ENCODE measurements at regions not wholly inside any gene's neighbourhood (a gene's known extent, or its start where the extent isn't known, plus 50 kb on each side); places are given as distances from the start of the nearest gene placed in this dataset.
A peak's percentile ranks its signal among the peaks of the same experiment; 100 is the strongest.
"Not testable (repeated sequence)": the region's sequence is repeated elsewhere in the genome, so short reads cannot be mapped to it uniquely, and the experiment has no call there.

- no peak for DNase-seq (ENCODE audit: extremely low read depth, low read depth)
These were observed 131.8 kb upstream of the MTHFD1L start for GRCh38 chr6:150733726-150734125.

- no peak for DNase-seq (ENCODE audit: extremely low read depth, low read depth)
These were observed 131.3 kb upstream of the MTHFD1L start for GRCh38 chr6:150734235-150734634.

- no peak for DNase-seq (ENCODE audit: extremely low read depth, low read depth)
These were observed 130.1 kb upstream of the MTHFD1L start for GRCh38 chr6:150735341-150735851.

GRCh38 chr6:150738092-150738629 lies 127.3 kb upstream of the MTHFD1L start:
- no peak for DNase-seq (ENCODE audit: extremely low read depth, low read depth)

GRCh38 chr6:150739711-150740349 lies 125.7 kb upstream of the MTHFD1L start:
- DNase-seq (ENCODE audit: extremely low read depth, low read depth) = no peak

GRCh38 chr6:150740453-150740852 lies 125.0 kb upstream of the MTHFD1L start:
- DNase-seq (ENCODE audit: extremely low read depth, low read depth) = no peak

GRCh38 chr6:150741633-150742200 lies 123.8 kb upstream of the MTHFD1L start:
- DNase-seq (ENCODE audit: extremely low read depth, low read depth) = peak; percentile 2

- no peak for DNase-seq (ENCODE audit: extremely low read depth, low read depth)
These were observed 120.8 kb upstream of the MTHFD1L start for GRCh38 chr6:150744522-150745260.

GRCh38 chr6:150745896-150746295 lies 119.6 kb upstream of the MTHFD1L start:
- DNase-seq (ENCODE audit: extremely low read depth, low read depth) = no peak

- DNase-seq (ENCODE audit: extremely low read depth, low read depth) = no peak
These were observed 118.3 kb upstream of the MTHFD1L start for GRCh38 chr6:150747155-150747554.

- no peak for DNase-seq (ENCODE audit: extremely low read depth, low read depth)
These were observed 116.3 kb upstream of the MTHFD1L start for GRCh38 chr6:150749091-150749670.

- DNase-seq (ENCODE audit: extremely low read depth, low read depth) = no peak
These were observed 114.2 kb upstream of the MTHFD1L start for GRCh38 chr6:150751296-150751695.

GRCh38 chr6:150752409-150752808 lies 113.1 kb upstream of the MTHFD1L start:
- DNase-seq (ENCODE audit: extremely low read depth, low read depth) = no peak

GRCh38 chr6:150753371-150754064 lies 112.0 kb upstream of the MTHFD1L start:
- no peak for DNase-seq (ENCODE audit: extremely low read depth, low read depth)

- no peak for DNase-seq (ENCODE audit: extremely low read depth, low read depth)
These were observed 110.5 kb upstream of the MTHFD1L start for GRCh38 chr6:150755042-150755441.

GRCh38 chr6:150755524-150755923 lies 110.0 kb upstream of the MTHFD1L start:
- no peak for DNase-seq (ENCODE audit: extremely low read depth, low read depth)

GRCh38 chr6:150756173-150756572 lies 109.3 kb upstream of the MTHFD1L start:
- no peak for DNase-seq (ENCODE audit: extremely low read depth, low read depth)

- not testable (repeated sequence) for DNase-seq (ENCODE audit: extremely low read depth, low read depth)
These were observed 107.7 kb upstream of the MTHFD1L start for GRCh38 chr6:150757807-150758206.

- no peak for DNase-seq (ENCODE audit: extremely low read depth, low read depth)
These were observed 106.0 kb upstream of the MTHFD1L start for GRCh38 chr6:150759483-150759882.

- no peak for DNase-seq (ENCODE audit: extremely low read depth, low read depth)
These were observed 103.7 kb upstream of the MTHFD1L start for GRCh38 chr6:150761771-150762170.
